ENCODE measurements at regions not wholly inside any gene's neighbourhood (a gene's known extent, or its start where the extent isn't known, plus 50 kb on each side); places are given as distances from the start of the nearest gene placed in this dataset.

- no peaks in the 10 kb centered on the region for H3K4me1 ChIP-seq (ENCODE audit: control insufficient read depth in 4 of 4, insufficient read depth in 4 of 4, low read length in 3 of 4)
- H3K9ac ChIP-seq (ENCODE audit: low read depth in 1 of 2, low read length in 2 of 2) = no peak overlapping the region
- no peak for DNase-seq (ENCODE audit: low spot score)
- no peak overlapping the region for H3K27ac ChIP-seq (ENCODE audit: low read depth in 1 of 2, low read length in 2 of 2)
- no peak for TF ChIP-seq SP1 (IDR thresholded peaks at IDR 0.05)
- no peak for TF ChIP-seq GABPA (IDR thresholded peaks at IDR 0.05 in 1 of 2, conservative IDR thresholded peaks at IDR 0.05 in 1 of 2)
- no peak for TF ChIP-seq RXRA (IDR thresholded peaks at IDR 0.05)
- no peak for TF ChIP-seq JUND (IDR thresholded peaks at IDR 0.05)
- no peak for TF ChIP-seq HNF4G (IDR thresholded peaks at IDR 0.05)
- no peak for TF ChIP-seq EGR1 (IDR thresholded peaks at IDR 0.05; ENCODE audit: low read depth in 2 of 2)
- TF ChIP-seq FOXA2 (IDR thresholded peaks at IDR 0.05) = no peak
- no peak for TF ChIP-seq HNF4A (conservative IDR thresholded peaks at IDR 0.05)
- TF ChIP-seq RAD21 (IDR thresholded peaks at IDR 0.05) = no peak
- no peak for TF ChIP-seq TAF1 (conservative IDR thresholded peaks at IDR 0.05)
- TF ChIP-seq MAX (IDR thresholded peaks at IDR 0.05) = no peak
- no peak for TF ChIP-seq ZBTB33 (IDR thresholded peaks at IDR 0.05)
- H3K36me3 ChIP-seq (ENCODE audit: control insufficient read depth in 4 of 4, insufficient read depth in 3 of 4, low read depth in 1 of 4, low read length in 3 of 4) = no peaks in the 10 kb centered on the region
- 55% methylated on average over 3 of the region's 3 CpGs for WGBS
- no peaks in the 10 kb centered on the region for H3K9me3 ChIP-seq (ENCODE audit: control insufficient read depth in 4 of 4, low read length in 3 of 4)
- H3K4me3 ChIP-seq (ENCODE audit: low read depth in 1 of 3, low read length in 3 of 3) = no peak overlapping the region
- H3K27me3 ChIP-seq (ENCODE audit: control insufficient read depth in 4 of 4, insufficient read depth in 4 of 4, low read length in 3 of 4) = no peaks in the 10 kb centered on the region
Measured at GRCh38 chr9:75429531-75430475, 341.5 kb downstream of the OSTF1 start.

DNA sequence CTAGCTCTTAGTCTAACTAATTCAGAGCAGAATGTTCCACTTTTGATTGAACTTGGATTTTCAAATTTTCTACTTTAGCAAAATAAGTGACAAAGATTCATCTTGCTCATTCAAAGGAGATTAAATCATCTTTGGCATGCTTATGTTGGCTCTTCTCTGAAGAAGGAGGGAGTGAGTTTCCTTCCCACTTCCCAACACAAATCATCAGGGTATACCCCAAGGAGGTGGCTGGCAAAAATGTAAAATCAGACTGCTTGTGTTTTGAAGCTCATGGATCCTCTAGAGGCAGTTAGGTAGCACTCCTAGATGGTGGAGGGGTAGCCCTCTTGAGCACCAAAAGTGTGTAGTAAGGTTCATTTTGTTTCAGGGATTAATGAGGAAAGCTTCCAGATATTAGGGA, 343.1 kb downstream of the OSTF1 start:
- no peaks in the 10 kb centered on the region for H3K4me1 ChIP-seq (ENCODE audit: control insufficient read depth in 4 of 4, insufficient read depth in 4 of 4, low read length in 3 of 4)
- H3K36me3 ChIP-seq (ENCODE audit: control insufficient read depth in 4 of 4, insufficient read depth in 3 of 4, low read depth in 1 of 4, low read length in 3 of 4) = no peaks in the 10 kb centered on the region
- no peak overlapping the region for H3K27ac ChIP-seq (ENCODE audit: low read depth in 1 of 2, low read length in 2 of 2)
- no peaks in the 10 kb centered on the region for H3K9me3 ChIP-seq (ENCODE audit: control insufficient read depth in 4 of 4, low read length in 3 of 4)
- TF ChIP-seq NR2F2 (IDR thresholded peaks at IDR 0.05) = no peak
- no peak for TF ChIP-seq ATF3 (IDR thresholded peaks at IDR 0.05)
- TF ChIP-seq MAX (IDR thresholded peaks at IDR 0.05) = no peak
- TF ChIP-seq SP1 (IDR thresholded peaks at IDR 0.05) = no peak
- no peak for TF ChIP-seq YY1 (IDR thresholded peaks at IDR 0.05)
- TF ChIP-seq, protein P1, sequence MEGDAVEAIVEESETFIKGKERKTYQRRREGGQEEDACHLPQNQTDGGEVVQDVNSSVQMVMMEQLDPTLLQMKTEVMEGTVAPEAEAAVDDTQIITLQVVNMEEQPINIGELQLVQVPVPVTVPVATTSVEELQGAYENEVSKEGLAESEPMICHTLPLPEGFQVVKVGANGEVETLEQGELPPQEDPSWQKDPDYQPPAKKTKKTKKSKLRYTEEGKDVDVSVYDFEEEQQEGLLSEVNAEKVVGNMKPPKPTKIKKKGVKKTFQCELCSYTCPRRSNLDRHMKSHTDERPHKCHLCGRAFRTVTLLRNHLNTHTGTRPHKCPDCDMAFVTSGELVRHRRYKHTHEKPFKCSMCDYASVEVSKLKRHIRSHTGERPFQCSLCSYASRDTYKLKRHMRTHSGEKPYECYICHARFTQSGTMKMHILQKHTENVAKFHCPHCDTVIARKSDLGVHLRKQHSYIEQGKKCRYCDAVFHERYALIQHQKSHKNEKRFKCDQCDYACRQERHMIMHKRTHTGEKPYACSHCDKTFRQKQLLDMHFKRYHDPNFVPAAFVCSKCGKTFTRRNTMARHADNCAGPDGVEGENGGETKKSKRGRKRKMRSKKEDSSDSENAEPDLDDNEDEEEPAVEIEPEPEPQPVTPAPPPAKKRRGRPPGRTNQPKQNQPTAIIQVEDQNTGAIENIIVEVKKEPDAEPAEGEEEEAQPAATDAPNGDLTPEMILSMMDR (IDR thresholded peaks at IDR 0.05; ENCODE audit: low read depth, low read length, missing input control) = no peak
- no peak overlapping the region for H3K4me3 ChIP-seq (ENCODE audit: low read depth in 1 of 3, low read length in 3 of 3)
- no peaks in the 10 kb centered on the region for H3K27me3 ChIP-seq (ENCODE audit: control insufficient read depth in 4 of 4, insufficient read depth in 4 of 4, low read length in 3 of 4)
- no peak for DNase-seq (ENCODE audit: low spot score)
- H3K9ac ChIP-seq (ENCODE audit: low read depth in 1 of 2, low read length in 2 of 2) = no peak overlapping the region

Data from liver (tissue), 8 donors.